HG03280 (cell line): ENCODE measurements at regions not wholly inside any gene's neighbourhood (a gene's known extent, or its start where the extent isn't known, plus 50 kb on each side); places are given as distances from the start of the nearest gene placed in this dataset.

ENCODE experiments used
- ATAC-seq: cut with Tn5 transposase; IDR thresholded peaks from one replicate; pipeline ENCODE4 v1.9.1; 2021; ENCODE audit warnings: mild to moderate bottlenecking, moderate library complexity; ENCODE audit not compliant: unreplicated experiment

DNA sequence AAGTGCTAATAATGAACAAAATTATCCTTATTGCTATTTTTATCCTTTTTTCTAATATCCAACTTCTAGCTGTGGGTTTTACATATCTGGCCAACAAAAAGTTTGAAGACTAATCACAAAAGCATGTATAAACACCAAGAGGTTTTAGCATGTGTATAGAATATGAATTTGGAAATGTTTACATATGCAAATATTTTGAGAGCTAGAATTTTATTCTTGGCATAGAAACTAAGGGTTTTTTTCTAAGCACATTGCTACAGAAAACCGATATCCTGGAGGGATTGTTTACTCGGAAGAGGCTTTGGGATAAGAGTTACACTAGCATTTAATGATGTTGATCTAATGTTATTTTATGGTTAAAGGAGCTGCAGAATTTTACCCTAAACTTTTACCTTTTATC is 392.1 kb downstream of the EFNB2 start:
- ATAC-seq: no peak

DNA sequence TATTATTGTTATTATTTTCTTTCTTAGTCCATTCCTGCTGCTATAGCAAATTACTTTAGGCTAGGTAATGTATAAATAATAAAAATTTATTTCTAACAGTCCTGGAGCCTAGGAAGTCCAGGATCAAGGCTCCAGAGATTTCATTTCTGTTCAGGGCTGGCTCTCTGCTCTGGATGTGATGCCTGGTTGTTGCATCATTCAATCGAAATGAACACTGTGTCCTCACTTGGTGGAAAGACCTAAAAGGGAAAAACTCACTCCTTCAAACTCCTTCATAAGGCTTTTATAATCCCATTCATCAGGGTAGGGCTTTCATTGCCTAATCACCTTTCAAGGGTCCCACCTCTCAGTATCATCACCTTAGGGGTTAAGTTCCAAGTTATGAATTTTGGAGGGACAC is 395.0 kb downstream of the EFNB2 start:
- ATAC-seq: no peak

DNA sequence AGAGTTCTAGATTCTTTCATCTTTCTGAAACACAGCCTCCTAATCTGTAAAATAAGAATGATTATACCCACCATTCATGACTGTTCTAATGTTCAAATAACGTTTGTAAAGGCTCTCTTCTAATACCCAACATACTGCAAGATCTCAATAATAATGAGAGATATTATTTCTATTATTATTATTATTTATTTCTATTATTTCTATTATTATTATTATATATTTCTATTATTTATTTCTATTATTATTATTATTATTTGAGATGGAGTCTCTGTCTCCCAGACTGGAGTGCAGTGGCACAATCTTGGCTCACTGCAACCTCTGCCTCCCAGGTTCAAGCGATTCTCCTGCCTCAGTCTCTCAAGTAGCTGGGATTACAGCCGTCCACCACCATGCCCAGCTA is 395.5 kb downstream of the EFNB2 start:
- ATAC-seq: no peak

DNA sequence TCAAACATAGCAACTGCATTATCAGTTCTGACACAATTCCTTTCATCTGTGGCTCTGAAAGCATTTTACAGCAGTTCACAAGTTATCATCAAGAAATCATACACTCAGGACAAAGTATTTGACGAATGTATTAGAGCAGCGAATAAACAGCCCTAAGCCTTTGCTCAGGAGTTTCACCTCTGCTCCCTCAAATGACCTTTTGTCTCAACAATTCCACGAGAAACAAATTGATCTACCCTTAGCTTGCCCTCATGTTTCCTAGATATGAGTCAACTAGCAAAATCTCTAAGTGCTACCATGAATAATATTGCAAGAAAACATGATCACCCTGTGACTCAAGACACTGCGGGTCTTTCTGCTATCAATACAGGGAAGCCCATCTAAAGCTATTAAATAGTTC is 396.1 kb downstream of the EFNB2 start:
- no peak for ATAC-seq

DNA sequence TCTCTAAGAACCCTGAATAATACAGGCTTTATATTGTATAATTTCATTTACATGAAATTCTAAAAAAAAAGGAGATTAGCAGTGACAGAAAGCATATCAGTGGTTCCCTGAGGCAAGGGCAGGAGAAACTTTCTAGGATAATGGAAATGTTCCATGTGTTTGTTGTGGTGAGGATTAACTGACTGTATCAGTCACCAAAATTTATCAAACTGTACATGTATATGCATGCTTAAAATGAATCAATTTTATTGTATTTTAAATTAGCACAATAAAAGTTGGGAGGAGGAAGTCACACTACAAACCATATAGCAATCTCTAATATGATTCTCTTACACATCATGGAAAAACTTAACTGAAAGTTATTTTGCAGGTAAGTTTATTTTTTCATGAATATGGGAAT is 396.8 kb downstream of the EFNB2 start:
- ATAC-seq: no peak

DNA sequence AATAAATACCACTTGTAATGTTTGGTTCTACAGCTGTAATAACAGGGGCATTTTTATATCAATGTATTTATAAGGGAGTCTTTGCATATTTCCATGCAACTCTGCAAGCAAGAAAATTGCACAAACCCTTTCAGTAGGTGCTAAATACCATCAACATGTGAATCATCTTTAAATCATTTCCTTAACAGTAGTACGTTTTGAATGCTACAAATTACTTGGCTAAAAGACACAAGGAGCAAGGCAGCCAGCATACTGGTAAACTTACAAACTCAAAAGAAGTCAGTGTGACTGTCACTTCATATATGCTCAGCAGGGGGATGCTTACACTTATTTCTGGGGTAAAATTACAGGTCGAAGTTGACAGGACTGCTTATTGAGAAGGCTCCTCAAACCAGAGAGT is 402.4 kb downstream of the EFNB2 start:
- ATAC-seq: no peak

DNA sequence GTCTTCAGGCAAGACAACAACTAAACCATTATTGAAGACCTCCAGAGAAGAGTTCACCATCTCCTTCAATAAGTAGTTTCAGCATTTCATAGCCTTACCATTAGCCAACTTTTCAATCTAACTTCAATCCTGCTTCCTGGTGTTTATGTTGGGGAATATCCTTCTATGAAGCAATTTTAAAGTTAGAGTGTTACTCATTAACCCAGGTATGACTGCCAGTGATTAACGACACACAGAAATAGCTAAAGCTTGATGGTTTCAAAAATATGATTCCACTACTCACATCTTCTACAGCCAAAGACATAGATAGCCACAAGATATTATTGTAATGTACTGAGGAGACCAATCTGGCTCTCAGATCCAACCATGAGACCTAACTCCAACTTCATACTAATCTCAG is 403.2 kb downstream of the EFNB2 start:
- ATAC-seq: no peak

DNA sequence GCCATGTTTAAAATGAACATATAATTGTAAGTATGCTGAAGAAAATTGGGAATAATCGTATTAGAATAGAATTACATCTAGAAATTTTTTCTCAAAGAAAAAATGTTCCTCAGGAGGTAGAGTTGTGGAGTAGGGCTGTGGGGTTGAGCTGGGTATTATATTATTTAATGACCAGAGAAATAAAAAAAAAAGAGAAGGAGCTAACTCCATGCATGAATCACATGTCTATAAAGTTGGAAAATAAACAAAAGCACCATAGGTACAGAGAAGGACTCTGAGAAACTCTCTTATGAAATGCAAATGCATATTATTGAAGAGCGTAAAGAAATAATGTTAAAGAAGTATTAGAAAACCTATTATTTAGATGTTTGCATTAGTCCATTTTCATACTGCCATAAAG is 405.5 kb downstream of the EFNB2 start:
- no peak for ATAC-seq

DNA sequence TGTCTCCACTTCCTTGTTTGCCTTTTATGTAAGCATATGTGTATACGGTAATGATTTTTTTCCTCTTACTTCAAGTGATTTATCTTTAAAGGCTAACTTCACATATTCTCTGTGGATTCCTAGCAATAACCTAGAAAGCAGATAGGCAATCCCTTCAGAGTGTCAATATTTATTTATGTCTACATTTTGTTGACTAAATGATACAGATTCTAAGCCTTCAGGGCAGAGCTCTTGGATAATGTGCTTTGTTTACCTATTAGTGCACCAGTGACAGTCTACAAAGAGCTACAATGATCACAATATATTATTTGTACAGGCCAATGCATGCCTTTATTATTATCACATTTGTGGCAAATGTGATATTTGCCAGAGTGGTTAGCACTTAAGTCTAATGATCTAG is 406.2 kb downstream of the EFNB2 start:
- ATAC-seq: no peak

DNA sequence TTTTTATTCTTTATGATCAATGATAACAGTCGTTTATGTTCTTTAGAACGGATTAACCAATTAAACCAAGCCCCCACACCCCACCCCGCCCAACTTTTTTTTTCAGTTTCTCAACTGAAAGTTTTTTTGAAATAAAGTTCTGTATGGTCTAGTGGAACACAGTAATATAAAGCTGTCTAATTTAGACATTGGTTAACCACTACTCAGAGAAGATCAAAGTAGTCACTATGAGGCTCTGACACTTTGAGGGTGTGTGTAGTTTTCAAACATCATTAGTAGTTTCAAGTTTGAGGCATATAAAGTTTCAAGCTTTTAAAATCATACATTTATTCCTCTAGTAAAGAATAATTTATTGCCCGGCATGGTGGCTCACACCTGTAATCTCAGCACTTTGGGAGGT is 413.2 kb downstream of the EFNB2 start:
- ATAC-seq: no peak

DNA sequence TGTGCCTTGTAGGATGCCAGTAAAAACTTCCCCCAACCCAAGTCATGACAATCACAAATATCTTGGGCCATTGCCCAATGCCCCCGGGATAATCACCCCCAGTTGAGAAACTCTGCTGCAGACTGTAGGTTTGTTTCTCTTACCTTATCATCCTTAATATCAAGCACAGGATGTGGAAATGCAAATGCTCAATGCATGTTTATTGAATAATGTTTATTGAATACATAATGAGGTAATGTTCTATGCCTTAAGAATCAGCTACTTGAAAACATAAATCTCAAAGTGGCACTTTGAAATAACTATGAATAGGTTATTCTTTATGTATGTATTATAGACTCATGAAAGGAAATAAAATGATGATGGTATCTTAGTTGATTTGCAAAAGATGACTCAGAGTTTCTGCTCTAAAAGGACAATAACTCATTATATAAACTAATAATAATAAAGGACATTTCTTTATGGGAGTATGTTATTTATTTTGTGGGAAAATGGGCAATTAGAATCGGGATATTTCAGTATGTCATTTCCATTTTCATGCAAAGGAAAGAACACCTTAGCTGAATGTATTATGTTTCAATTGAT is 414.2 kb downstream of the EFNB2 start:
- no peak for ATAC-seq

DNA sequence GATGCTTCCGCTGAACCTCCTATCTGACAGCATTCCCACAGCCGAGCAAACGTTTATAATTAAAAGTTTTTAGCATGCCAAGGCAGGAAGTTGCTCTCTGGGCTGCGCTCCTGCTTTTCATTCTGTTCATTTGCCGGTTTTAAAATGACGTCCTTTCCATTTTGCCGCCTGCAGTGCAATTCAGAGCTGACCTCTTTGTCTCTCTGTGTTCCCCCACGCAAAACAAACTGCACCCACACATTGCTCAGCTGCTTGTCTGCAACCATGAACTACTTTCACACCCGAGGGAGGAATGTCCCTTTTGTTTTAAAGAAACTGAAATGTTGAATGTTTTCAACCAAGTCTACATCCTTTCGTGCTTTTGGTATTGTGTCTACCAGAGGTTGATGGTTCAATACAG is 416.5 kb downstream of the EFNB2 start:
- ATAC-seq: no peak

DNA sequence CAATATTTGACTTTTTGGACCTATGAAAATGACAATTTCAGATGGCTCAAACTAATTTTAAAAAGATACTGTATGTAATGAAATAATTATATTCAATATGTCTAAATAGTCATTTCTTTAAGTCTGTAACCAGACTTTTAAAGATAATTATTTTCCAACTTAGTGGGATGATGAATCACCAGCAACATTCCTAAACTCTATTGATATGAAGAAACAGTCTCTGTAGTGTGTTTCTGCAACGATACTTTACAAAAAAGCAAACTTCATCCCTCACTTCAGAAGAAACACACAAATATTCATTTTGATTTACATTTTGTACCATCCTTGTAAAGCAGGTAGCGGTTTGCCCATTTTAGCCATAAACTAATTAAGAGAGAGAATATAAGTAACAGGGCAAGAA is 417.4 kb downstream of the EFNB2 start:
- ATAC-seq: no peak

DNA sequence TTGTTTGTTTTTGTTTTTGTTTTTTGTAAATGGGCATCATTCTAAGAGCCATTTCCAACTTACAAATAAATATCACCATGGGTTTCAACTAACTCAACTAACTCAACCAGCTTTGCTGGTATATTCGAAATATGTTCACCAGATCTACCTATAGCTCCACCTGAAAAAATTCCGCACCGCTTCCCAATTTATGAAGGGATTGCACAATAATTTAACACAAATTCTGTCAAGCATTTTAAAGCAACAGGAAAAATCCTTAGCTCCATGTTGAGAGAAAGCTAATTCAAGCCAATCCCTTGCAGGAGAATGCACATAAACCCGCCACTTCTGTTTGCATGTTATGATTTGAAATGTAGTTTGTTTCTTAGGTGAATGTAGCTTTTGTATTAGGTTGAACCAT is 417.8 kb downstream of the EFNB2 start:
- ATAC-seq: no peak

DNA sequence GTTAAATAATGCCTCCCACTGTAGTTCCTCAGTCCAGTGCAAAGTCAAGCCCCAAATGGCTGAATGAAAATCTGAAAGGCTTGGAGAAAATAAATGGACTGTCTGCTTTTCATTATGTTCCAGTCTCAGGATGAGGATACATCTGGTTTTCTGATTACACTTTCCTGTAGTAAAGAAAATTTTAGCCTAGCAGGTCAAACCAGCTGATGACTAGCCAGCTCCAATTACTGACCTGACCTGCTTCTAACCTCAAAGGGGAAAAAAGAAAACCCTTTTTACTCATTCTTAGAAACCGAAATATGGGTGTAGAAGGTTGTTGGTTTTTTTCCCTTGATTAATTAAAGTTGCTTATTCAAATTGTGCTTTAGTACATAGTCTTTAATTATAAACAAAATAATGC is 418.4 kb downstream of the EFNB2 start:
- ATAC-seq: no peak

DNA sequence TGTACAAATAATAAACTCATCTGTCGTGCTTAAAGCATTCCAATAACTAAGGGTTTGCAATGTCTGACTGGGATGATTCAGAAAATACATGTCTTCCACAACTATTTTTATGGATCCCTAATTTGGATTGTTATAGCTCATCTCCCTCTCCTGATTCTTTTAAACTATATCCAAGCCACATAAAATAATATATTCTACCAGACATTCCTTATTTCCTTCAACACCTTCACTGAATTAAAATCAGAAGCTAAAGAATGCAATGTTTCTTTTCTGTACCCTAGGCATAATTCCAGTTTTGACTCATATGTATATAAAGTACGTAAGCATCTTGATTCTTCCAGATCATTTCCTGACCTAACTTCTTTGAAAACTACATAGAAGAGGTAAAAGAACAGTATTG is 420.4 kb downstream of the EFNB2 start:
- ATAC-seq: no peak

DNA sequence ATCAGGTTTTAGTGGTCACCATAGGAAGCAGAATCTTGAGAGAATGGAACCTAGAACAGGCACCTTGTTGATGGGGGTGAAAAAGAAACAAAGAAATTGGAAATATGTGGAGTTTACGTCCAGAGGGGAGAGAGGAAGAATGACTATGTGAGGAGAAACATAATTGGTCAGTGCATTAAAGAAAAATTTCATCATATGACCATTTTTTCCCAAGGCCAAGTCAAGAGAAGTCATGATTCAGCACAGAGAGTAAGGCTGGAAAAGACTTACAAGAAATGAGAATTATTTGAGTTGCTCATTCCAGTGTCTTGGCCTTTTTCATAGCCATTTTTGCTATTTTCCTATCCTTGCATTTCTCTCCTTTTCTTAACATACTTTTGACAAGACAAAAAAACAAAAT is 421.7 kb downstream of the EFNB2 start:
- no peak for ATAC-seq

DNA sequence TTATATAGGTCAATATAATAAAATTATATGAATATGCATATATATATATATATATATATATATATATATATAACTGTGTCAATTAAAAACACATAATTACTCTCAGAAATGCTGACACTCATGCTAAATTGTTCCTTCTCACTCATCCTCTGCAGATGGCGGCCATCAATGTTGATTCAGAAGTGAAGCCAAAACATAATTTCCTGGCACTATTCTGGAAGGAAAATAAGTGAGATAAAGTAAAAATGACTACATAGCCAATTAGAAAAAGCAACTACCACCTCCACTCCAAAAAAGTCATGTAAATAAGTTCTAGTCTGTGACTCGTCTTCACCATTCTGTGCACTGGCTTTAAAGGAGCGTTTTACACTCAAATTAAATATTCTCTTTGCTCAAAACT is 423.3 kb downstream of the EFNB2 start:
- ATAC-seq: no peak

DNA sequence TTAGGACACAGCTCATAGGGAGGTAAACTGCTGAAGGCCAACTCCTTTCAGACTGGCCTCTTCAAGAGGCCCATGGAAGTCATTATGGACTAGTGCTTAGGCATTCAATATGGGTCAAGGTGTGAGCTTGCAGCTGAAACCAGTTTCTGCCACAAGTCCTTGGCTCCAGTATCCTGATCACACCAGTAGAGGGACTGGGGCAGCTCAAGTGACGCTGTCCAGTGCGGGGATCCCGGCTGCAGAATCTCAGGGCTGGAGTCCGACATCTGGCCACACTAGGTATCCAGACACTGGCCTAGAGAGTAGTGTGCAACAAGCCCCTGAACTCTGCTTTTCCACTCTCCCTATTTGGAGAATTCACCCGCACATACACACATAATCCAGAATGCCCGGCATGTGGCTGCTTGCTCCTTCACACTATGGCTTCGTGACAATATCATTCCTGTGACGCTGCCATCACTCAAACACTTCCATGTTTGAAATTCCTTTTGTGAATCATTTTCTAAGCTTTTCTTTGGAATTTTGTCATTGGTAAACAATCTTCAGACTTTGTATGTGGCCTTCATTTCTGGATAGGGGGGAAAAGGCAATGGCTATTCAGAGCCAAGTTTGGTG is 425.1 kb downstream of the EFNB2 start:
- ATAC-seq: no peak

DNA sequence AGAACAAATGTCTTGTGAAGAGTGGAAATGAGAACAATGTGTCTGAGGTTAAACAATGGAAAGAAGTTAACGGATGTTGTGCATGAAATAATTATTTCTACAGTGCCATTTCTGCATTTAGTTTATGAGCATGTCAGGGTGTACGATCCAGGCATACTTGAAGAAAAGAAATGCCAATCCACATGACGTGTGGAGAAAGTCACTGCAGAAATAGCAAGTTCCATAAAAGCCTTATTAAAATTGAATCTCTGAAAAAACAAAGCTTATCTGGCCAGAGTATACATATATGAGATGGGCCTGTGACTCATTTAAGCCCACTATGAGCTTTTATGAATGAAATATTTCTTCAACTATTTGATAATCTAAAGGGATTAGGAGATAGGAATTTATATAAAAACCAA is 426.1 kb downstream of the EFNB2 start:
- ATAC-seq: no peak

DNA sequence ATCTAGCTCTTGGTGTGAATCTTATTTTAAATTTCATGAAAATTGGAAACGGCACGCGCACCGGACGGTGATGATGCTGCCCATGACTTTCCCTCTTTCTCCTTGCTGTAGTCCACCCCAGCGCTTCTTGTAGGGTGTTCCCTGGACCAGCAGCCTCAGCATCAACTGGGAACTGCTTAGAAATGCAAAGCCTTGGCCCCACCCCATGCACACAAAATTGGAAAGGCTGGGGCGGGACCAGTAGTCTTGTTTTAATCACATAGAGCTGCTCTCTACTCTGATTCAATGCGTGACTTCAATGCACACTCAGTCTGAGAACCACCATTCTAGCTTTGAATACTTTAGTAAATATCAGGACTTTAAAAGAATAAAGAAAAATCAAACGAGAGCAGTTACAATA is 427.1 kb downstream of the EFNB2 start:
- ATAC-seq: no peak

DNA sequence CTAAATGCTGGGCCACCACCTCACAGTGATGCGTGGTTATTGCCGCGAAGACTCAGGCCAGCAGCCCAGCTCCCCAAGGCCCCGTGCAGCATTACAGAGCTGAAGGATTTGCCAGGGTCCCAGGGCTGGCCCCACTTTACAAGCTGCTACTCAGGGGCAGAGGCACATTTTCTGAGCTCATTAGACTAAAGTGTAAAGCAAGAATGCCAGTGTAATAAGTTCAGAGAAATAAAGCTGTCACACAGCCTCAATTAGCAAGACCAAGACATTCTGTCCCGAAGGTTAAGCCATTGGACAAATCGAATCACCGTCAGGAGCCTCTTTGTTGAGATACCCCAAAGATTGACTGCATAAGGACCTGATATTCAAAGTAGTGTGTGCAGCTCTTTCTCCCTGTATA is 428.4 kb downstream of the EFNB2 start:
- no peak for ATAC-seq

DNA sequence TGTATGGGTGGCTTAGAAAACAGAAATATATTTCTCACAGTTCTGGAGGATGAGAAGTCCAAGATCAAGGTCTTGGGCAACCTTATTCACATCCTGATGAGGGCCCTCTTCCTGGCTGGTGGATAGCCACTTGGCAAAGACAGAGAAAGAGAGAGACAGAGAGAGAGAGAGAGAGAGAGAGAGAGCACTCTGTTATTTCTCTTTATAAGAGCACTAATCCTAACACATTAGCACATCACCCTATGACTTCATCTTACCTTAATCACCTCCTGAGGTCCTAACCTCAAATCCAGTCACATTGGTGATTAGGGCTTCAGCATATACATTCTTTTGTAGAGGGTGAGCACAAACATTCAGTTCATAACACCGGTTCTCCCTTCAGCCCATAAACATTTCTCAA is 430.3 kb downstream of the EFNB2 start:
- ATAC-seq: no peak
